Stimulated activated naive CD8-positive, alpha-beta T cell treated with anti-CD3 and anti-CD28 coated beads, Interleukin-15, amount 100 ng/mL, for 72 hours (primary cell): ENCODE measurements at regions not wholly inside any gene's neighbourhood (a gene's known extent, or its start where the extent isn't known, plus 50 kb on each side); places are given as distances from the start of the nearest gene placed in this dataset.

Source experiments
- ATAC-seq: fragments of 150-1000 bp; cut with Tn5 transposase; 2 replicates; pipeline ENCODE4 v1.10.0; 2021; ENCODE audit warnings: mild to moderate bottlenecking, moderate library complexity
- DNase-seq, 2 donors: peaks; one replicate each; pipeline ENCODE4 v3.0.0; 2021 to 2022
- H3K27ac Mint-ChIP-seq, 2 donors: one replicate each; pipeline ENCODE4 v1.8.0; 2022; ENCODE audit warnings: mild to moderate bottlenecking in 2 of 2, mixed read lengths in 2 of 2, moderate library complexity in 2 of 2
- H3K27me3 Mint-ChIP-seq: one replicate; pipeline ENCODE4 v1.8.0; 2022; ENCODE audit warnings: mixed read lengths
- H3K4me1 Mint-ChIP-seq: one replicate; pipeline ENCODE4 v1.8.0; 2022; ENCODE audit warnings: mild to moderate bottlenecking, mixed read lengths
- H3K4me3 Mint-ChIP-seq, 2 donors: one replicate each; pipeline ENCODE4 v1.8.0; 2022; ENCODE audit warnings: mild to moderate bottlenecking in 2 of 2, mixed read lengths in 2 of 2, moderate library complexity in 1 of 2
- H3K9me3 Mint-ChIP-seq, 2 donors: one replicate each; pipeline ENCODE4 v1.8.0; 2022; ENCODE audit warnings: mixed read lengths in 2 of 2

DNA sequence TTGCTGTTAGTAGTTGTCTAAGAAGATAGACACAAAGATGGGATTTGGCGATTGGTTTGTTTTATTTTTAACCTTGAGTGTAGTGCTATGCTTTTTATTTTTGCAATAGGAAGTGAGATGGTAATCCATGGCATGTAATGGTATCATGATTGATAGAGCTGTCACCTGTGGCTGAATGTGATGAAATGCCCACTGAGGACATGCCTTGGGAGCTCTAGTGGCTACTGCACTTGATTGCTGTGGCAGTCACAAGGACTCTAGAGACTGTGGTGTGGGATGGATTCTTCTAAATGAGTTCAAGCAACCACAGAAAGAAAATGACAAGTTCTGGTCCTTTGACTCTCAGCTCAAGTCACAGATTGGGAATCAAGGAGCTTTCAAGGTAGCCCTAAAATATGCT is 139.4 kb downstream of the CYRIA start:
- H3K27ac Mint-ChIP-seq: no peak overlapping the region
- peaks cover 17% of the 10 kb centered on the region for H3K27me3 Mint-ChIP-seq
- ATAC-seq (no peak), DNase-seq (no peak)
- H3K4me1 Mint-ChIP-seq: no peaks in the 10 kb centered on the region
- no peak overlapping the region for H3K4me3 Mint-ChIP-seq
- H3K9me3 Mint-ChIP-seq: peaks cover 0 to 6% of the 10 kb centered on the region in 2 donors

DNA sequence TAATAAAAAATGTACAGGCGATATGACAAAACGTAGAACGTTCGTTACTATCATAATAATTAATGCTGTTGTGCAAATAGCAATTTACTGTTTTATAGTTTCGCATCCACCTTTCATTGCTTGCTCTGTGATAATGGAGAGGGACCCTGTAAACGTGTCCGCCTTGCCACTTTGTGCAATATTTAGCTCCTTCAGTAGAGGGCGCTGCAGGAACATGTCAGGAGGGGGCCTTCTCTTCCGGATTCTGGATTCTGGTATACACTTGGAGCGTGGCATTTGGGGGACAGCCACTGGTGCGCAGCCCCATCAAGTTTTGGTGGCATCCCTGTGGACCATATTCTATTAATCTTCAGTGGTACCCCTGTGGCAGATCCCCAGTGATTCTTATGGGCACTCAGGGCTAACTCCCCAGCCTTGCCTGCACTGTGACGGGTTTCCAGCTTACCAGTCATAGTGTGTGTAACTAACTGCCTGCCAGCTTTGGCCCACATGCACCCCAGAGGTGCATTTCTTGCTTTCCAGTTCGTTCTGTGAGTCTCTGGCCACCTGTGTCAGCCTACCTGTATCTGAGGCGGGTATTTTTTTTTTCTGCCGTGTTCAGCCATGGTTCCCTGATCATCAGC is 140.3 kb downstream of the CYRIA start:
- Mint-ChIP-seq H3K9me3 (peaks cover 0 to 6% of the 10 kb centered on the region in 2 donors), H3K27me3 (peaks cover 21% of the 10 kb centered on the region), H3K4me1 (no peaks in the 10 kb centered on the region), H3K27ac (no peak overlapping the region), H3K4me3 (no peak overlapping the region)
- DNase-seq: no peak
- no peak for ATAC-seq

DNA sequence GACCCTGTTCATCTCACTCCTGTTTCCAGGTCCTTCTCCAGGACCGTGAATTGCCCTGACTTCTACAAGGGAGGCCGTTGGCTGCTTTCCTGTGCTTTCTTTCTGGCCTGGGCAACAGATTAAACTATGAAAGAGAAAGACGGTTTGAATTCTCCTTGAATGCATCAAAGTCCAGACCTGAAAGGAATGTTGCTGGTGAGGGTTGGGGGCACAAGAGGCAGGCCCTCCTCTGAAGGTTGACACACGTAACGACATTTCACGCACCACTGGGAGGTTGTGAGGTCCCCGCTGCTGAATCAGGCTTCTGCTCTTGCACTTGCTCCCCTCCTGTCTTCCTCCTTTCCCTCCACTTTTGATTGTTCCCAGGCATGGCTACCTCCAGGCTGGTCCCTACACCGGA is 141.9 kb downstream of the CYRIA start:
- DNase-seq: no peak
- Mint-ChIP-seq H3K4me3 (no peak overlapping the region), H3K9me3 (peaks cover 0 to 6% of the 10 kb centered on the region in 2 donors), H3K27ac (no peak overlapping the region), H3K4me1 (no peaks in the 10 kb centered on the region), H3K27me3 (peaks cover 20% of the 10 kb centered on the region)
- ATAC-seq: no peak

DNA sequence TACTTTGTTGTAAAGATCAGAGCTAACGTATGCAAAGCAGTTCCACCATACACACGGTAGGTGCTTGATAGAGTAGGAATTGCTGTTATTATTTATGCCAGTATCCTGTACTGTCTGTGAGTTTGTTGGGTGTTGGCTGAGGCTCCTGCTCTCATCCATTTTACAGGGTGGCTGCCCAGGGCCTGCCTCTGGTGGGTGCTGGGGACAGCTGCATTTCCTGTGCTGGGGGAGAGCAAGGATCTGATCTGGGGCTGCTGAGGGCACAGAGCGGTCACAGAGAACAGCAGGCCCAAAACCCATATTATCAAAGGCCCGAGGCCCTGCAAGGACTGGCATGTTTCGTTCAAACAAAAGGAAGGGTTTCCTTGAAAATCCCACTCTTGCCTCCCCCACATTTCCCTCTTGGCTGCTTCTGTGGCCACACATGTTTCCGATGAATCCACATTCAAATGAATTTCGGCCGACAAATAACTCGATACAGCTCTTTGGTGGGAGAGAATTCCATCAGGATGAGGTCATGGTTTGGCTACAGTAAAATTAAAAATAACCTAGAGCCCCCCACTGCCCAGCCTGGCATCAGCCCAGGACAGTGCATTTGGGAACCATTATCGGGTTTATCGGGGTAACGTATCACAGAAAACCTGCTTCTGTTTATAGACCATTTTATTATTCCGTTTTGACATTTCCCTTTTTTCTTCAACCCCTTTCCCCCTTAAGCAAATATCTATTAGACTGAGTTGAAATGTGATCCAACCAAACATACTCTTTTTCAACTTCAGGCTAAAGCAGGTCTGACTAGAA is 143.4 kb downstream of the CYRIA start:
- Mint-ChIP-seq H3K4me3 (no peak overlapping the region), H3K4me1 (no peaks in the 10 kb centered on the region), H3K27ac (no peak overlapping the region), H3K9me3 (peaks cover 0 to 6% of the 10 kb centered on the region in 2 donors), H3K27me3 (peaks cover 32% of the 10 kb centered on the region)
- ATAC-seq (no peak), DNase-seq (no peak)

DNA sequence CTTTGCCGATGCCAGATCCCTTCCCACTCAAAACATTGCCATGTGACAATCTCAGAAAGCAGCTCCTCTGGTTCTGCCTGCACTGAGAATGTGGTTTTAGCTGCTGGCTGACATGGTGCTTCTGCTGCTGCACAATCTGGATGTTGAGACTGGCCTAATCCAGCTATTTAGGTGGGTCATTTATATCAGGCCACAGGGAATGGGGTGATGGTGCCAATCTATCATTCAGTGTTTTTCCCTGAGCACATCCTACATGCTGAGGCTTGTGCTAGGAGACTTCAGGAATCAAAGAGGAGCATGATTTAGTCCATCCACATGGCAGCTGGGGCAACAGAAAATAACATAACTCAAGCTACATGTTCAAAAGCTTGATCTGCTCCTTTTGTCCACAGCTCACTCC is 144.7 kb downstream of the CYRIA start:
- peaks cover 0 to 6% of the 10 kb centered on the region in 2 donors for H3K9me3 Mint-ChIP-seq
- H3K4me1 Mint-ChIP-seq: no peaks in the 10 kb centered on the region
- no peak overlapping the region for H3K4me3 Mint-ChIP-seq
- ATAC-seq (no peak), DNase-seq (no peak)
- peaks cover 45% of the 10 kb centered on the region for H3K27me3 Mint-ChIP-seq
- no peak overlapping the region for H3K27ac Mint-ChIP-seq

DNA sequence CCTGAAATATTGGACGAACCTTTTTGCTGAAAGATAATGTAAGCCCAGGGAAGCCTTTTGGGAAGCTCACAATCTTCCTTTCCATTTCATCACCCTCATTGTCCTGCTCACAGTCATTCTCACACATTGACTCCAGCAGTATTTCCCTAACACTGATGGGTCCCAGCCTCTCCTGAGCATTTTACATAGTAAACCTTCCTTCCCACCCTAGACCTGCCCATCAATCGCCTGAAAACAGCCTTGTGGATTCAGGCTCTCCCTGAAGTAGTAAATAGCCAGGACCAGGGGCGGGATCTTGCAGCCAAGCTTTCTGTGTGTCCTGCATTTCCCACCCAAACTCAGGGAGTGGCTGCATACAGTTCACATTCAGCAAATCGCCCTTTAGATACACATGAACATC is 149.9 kb downstream of the CYRIA start:
- Mint-ChIP-seq H3K27me3 (peaks cover 51% of the 10 kb centered on the region), H3K27ac (no peak overlapping the region), H3K4me3 (no peak overlapping the region), H3K4me1 (no peaks in the 10 kb centered on the region), H3K9me3 (no peaks in the 10 kb centered on the region)
- no peak for DNase-seq
- no peak for ATAC-seq

DNA sequence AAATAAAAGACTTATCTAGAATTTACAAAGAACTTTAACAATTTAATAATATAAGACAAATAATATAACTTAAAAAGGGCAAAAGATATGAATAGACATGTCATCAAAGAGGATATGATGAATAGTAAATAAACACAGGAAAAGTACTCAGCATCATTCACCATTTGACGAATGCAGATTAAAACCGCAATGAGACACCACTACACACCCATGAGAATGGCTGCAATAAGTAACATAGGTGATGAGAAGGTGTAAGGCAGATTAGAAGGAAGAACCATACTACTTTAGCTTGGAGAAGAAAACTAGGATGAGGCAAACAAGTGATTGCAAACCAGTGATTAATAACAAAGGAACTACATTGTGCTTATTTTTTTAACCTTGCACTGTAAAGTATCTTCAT is 152.0 kb downstream of the CYRIA start:
- Mint-ChIP-seq H3K9me3 (no peaks in the 10 kb centered on the region), H3K4me3 (no peak overlapping the region), H3K27me3 (peaks cover 60% of the 10 kb centered on the region), H3K27ac (no peak overlapping the region), H3K4me1 (no peaks in the 10 kb centered on the region)
- no peak for ATAC-seq
- no peak for DNase-seq

DNA sequence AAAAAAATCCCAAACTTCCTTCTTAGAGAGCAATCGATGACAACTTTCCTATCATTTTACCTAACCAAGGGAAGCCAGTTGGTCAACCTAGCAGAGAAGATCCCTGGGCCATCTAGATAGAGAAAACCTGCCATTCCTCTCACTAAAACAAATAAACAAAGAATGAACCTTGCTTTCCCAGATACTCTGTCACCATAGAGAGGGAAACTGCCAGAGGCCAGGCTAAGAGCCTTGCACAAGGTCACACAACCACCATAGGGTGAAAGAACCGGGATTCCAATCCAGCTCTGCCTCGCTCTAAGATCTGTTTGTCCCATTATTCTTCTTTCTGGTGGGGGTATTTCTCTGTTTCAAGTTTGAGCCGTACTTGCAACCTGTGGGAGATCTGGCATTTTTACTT is 154.6 kb downstream of the CYRIA start:
- ATAC-seq: no peak
- H3K4me3 Mint-ChIP-seq: no peak overlapping the region
- H3K4me1 Mint-ChIP-seq: no peaks in the 10 kb centered on the region
- no peaks in the 10 kb centered on the region for H3K9me3 Mint-ChIP-seq
- no peak overlapping the region for H3K27ac Mint-ChIP-seq
- no peak for DNase-seq
- peaks cover 59% of the 10 kb centered on the region for H3K27me3 Mint-ChIP-seq

DNA sequence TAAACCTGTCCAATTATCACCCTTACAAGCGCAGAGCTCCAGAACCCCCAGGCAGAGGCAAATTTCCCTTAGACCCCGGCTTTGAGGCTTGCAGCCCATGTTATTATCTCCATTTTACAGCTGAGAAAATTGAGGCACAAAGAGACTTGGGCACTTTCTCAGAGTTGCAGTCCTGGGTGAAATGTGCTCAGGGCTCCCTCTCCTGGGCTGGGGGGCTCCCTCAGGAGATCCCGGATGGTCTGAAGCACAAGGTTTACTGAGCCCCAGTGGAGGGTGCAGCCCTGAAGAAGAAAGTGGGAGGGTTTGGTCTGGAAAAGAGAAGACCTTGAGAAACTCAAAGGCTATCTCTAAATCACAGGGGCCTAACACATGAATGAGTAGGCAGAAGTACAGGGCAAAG is 156.6 kb downstream of the CYRIA start:
- no peak overlapping the region for H3K27ac Mint-ChIP-seq
- peaks cover 51% of the 10 kb centered on the region for H3K27me3 Mint-ChIP-seq
- no peaks in the 10 kb centered on the region for H3K9me3 Mint-ChIP-seq
- DNase-seq (no peak), ATAC-seq (no peak)
- no peaks in the 10 kb centered on the region for H3K4me1 Mint-ChIP-seq
- no peak overlapping the region for H3K4me3 Mint-ChIP-seq

DNA sequence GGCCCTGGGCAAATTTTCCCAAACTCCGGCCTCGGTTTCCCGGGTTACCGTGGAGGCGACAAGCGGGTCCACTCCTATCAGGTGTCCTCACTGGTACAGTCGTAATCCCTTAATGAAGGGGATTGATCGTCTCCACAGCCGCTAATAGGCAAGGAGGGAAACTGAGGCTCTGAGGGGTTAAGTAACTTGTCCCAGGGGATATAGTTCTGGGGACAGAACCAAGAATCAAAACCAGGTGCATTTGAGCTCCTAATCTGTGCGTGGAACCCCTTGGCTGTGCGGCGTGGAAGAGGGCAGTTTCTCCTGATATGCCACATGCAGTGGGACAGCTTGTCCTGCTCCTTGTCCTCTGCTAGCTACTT is 157.2 kb downstream of the CYRIA start:
- Mint-ChIP-seq H3K9me3 (no peaks in the 10 kb centered on the region), H3K4me3 (no peak overlapping the region), H3K4me1 (no peaks in the 10 kb centered on the region), H3K27ac (no peak overlapping the region), H3K27me3 (peaks cover 51% of the 10 kb centered on the region)
- ATAC-seq (no peak), DNase-seq (no peak)

DNA sequence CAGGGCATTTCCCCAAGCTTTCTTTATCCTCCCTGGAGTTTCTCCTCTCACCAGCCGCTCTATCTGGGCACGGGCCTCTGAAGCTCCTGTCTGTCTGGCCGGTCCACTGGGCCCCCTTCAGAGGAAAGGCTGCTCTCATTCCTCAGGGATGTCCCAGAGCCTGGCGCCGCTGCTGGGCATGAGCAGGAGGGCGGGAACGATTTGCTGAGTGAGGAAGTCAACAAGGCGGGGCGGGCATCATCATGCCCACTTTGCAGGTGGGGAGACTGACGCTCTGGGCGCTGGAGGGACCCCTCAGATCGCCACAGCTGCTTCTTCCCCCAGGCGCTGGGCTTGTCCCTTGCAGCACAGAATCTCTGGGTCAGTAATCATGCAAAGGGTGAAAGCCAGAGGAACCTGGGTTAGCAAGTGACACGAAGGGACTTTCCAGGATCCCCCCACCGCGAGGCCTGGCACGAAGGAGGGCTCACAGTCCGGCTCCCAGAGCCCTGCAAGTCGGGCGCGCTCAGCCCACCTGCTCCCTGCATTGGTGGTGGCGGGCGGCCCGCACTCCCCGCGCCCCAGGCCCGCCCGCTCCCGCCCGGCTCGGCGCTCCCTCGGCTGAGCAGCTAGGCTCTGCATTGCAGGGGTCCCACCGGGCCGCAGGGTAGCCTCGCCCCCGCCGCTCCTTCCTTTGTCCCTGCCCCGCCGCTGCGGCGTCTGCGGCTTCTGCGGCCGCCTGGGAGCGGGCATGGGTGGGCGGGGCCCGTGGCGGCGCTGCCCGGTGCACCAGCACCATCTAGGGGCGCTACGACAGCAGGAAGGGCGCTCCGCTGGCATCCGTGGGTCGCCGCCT is 157.8 kb downstream of the CYRIA start:
- no peaks in the 10 kb centered on the region for H3K9me3 Mint-ChIP-seq

DNA sequence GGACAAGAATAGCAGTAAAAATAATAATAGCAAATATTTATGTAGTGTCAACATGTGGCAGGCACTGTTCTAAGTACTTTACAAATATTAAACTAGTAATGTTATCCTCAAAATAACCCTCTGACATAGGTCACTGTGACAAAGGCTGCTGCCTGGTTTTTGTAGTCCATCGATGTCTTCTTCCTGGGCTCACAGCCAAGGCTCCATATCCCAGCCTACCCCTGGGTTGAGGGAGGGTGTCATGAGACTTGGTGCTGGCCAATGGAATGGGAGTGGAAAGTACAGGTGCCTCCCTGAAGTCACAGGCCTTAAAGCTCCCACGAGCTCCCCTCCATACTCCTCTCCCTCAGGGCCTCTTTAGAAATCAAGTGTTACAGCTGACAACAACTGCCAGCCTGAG is 159.3 kb downstream of the CYRIA start:
- Mint-ChIP-seq H3K4me1 (no peaks in the 10 kb centered on the region), H3K27me3 (peaks cover 44% of the 10 kb centered on the region), H3K27ac (no peak overlapping the region), H3K4me3 (no peak overlapping the region), H3K9me3 (no peaks in the 10 kb centered on the region)
- DNase-seq: no peak
- ATAC-seq: no peak

More for the DNA sequence above, 157.8 kb downstream of the CYRIA start:
- DNase-seq (peak in 1 of 2 donors; percentile 1), ATAC-seq (no peak)
- no peaks in the 10 kb centered on the region for H3K4me1 Mint-ChIP-seq
- peaks cover 51% of the 10 kb centered on the region for H3K27me3 Mint-ChIP-seq
- H3K4me3 Mint-ChIP-seq: no peak overlapping the region
- H3K27ac Mint-ChIP-seq: peak overlapping the region in 1 of 2 donors; percentile 52

DNA sequence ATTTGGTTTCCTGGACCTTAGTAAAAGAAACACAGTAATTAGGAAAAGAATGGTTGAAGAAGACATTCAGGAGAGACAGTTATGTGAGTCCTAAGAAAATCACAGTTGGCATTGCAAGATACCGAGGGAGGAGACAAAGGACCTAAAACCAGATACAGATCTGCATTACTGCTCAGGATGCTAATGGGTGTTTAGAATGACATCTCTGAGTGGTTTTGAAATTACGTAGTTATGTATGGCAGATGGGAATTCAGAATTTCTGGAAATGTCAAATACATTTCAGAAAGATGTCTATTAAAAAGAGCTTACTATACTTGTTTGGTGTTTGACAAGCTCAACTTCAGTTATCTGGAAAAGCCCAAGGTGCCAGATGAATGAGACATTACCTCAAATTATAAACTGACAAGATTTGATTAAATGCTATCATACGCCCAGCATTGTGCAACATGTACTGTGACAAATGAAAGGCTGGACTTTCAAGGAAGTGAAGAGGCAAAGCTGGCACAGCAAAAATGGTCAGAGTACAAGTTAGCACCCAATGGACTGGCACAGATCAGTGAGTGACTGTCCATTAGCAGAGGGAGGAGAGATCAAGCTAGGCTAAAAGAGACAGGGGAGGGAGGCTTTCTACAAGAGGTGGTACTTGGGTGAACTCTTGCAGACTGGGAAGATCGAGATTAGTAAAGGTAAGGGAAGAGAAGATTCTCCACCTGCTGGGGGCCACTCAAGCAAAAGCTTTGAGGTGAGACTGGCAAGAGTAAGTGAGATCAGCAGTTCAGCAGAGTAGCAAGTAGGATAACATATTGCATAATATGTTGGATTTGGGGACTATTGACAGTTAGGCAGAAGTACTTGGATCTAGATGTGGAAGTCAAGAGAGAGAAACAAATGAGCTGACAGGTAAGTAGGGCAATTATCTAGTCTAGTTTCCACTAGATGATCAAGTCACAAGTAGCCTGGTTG is 168.9 kb downstream of the CYRIA start:
- H3K27ac Mint-ChIP-seq: no peak overlapping the region
- no peak overlapping the region for H3K4me3 Mint-ChIP-seq
- H3K27me3 Mint-ChIP-seq: peaks cover 24% of the 10 kb centered on the region
- ATAC-seq: no peak
- no peak for DNase-seq
- no peaks in the 10 kb centered on the region for H3K4me1 Mint-ChIP-seq
- no peaks in the 10 kb centered on the region for H3K9me3 Mint-ChIP-seq

DNA sequence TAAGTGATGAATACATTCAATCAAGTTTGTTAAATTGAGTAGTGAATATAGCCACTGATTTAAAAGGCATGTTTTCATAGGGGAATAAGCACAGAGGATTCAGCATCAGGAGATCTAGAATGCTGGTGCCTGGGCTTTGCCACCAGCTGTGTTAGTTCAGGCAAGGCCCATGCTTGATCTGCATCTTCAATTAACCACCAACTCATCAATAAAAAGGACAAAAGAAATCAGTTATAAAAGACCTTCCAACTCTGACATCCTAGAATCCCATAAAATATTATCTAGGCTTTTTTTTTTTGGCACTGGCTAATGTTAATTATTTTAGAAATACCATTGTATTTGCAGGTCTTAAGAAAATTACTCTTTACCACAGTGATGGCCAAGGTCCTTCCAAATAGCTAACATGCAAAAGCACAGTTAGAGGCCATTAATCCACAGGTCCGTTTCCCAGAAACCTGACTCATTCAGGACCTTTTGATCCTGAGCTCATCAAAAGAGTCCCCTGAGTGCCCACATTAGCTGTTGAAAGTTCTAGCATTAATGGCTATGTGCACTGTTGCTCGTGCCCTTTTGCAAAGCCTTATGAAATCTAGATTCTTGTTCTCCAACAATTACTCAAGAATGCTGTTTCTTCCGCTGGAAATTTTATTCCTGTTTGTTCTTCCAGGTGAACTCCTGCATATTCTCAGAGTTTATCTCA is 170.0 kb downstream of the CYRIA start:
- Mint-ChIP-seq H3K9me3 (no peaks in the 10 kb centered on the region), H3K4me3 (no peak overlapping the region), H3K27ac (no peak overlapping the region), H3K27me3 (peaks cover 32% of the 10 kb centered on the region), H3K4me1 (no peaks in the 10 kb centered on the region)
- no peak for ATAC-seq
- DNase-seq: no peak
